WTC11 (cell line): ENCODE measurements at regions not wholly inside any gene's neighbourhood (a gene's known extent, or its start where the extent isn't known, plus 50 kb on each side); places are given as distances from the start of the nearest gene placed in this dataset.

Experiments
- ATAC-seq: fragments of 200-7000 bp; cut with Tn5 transposase; 2 replicates; pipeline ENCODE4 v1.10.0; 2021; ENCODE audit warnings: mild to moderate bottlenecking, moderate library complexity
- CTCF ChIA-PET: fragments of 300-600 bp; sonication (Branson Sonifier 250); formaldehyde crosslinking; loops from one replicate; lab custom pipeline; 2021; ENCODE audit warnings: antibody characterized with exemption; lab: Charles Lee
- POLR2A ChIA-PET: fragments of 350-600 bp; sonication (Branson Sonifier 250); formaldehyde crosslinking; loops from one replicate; lab custom pipeline; 2021; ENCODE audit warnings: antibody characterized with exemption; lab: Charles Lee
- DNase-seq: peaks from one replicate; pipeline ENCODE4 v3.0.0; 2021; ENCODE audit warnings: low spot score
- H3K27ac Mint-ChIP-seq: 2 replicates; pipeline ENCODE4 v1.8.0; 2021; ENCODE audit warnings: mixed read lengths
- H3K27me3 Mint-ChIP-seq: 2 replicates; pipeline ENCODE4 v1.8.0; 2021; ENCODE audit warnings: low read depth, mild to moderate bottlenecking, moderate library complexity, mixed read lengths
- H3K36me3 Mint-ChIP-seq: 2 replicates; pipeline ENCODE4 v1.8.0; 2021; ENCODE audit warnings: mixed read lengths
- H3K4me1 Mint-ChIP-seq: 2 replicates; pipeline ENCODE4 v1.8.0; 2022; ENCODE audit warnings: mixed read lengths
- H3K4me3 Mint-ChIP-seq: 2 replicates; pipeline ENCODE4 v1.8.0; 2021; ENCODE audit warnings: mild to moderate bottlenecking, moderate library complexity, mixed read lengths
- H3K9me3 Mint-ChIP-seq: 2 replicates; pipeline ENCODE4 v1.8.0; 2021; ENCODE audit warnings: mixed read lengths
- CDX4 ChIP-seq: fragments of 250-450 bp; sonication (Bioruptor Pico); IDR thresholded peaks from 2 replicates; pipeline ENCODE4 v1.9.0; 2021; ENCODE audit warnings: moderate library complexity, mild to moderate bottlenecking, inconsistent platforms, borderline replicate concordance
- CREM ChIP-seq: sonication (generic); formaldehyde crosslinking; IDR thresholded peaks from 2 replicates; pipeline ENCODE4 v1.8.1; 2022; ENCODE audit warnings: mild to moderate bottlenecking, missing genetic modification reagents, moderate library complexity
- E2F5 ChIP-seq: sonication (generic); formaldehyde crosslinking; IDR thresholded peaks from 2 replicates; pipeline ENCODE4 v1.8.1; 2022; ENCODE audit warnings: mild to moderate bottlenecking, moderate library complexity, missing genetic modification reagents
- ELF4 ChIP-seq: sonication (generic); formaldehyde crosslinking; IDR thresholded peaks from 2 replicates; pipeline ENCODE4 v1.8.1; 2022; ENCODE audit warnings: low read depth, mild to moderate bottlenecking, moderate library complexity, missing genetic modification reagents
- ERG ChIP-seq: fragments of 250-450 bp; sonication (Bioruptor Pico); IDR thresholded peaks from 2 replicates; pipeline ENCODE4 v1.8.0; 2021; ENCODE audit warnings: mild to moderate bottlenecking
- ETV6 ChIP-seq: sonication (generic); formaldehyde crosslinking; IDR thresholded peaks from 2 replicates; pipeline ENCODE4 v1.8.1; 2022; ENCODE audit warnings: mild to moderate bottlenecking, missing genetic modification reagents
- FOXK1 ChIP-seq: sonication (generic); formaldehyde crosslinking; IDR thresholded peaks from 2 replicates; pipeline ENCODE4 v1.8.0; 2022; ENCODE audit warnings: mild to moderate bottlenecking, moderate library complexity, missing genetic modification reagents
- GABPB1 ChIP-seq: sonication (generic); formaldehyde crosslinking; IDR thresholded peaks from 2 replicates; pipeline ENCODE4 v1.8.1; 2023; ENCODE audit warnings: mild to moderate bottlenecking, missing genetic modification reagents
- IRF1 ChIP-seq: sonication (generic); formaldehyde crosslinking; IDR thresholded peaks from 2 replicates; pipeline ENCODE4 v1.8.0; 2023; ENCODE audit warnings: missing genetic modification reagents
- JAZF1 ChIP-seq: fragments of 250-450 bp; sonication (Bioruptor Pico); IDR thresholded peaks from 2 replicates; pipeline ENCODE4 v1.9.0; 2021; ENCODE audit warnings: moderate library complexity, mild to moderate bottlenecking, inconsistent platforms
- JUN ChIP-seq: sonication (generic); formaldehyde crosslinking; IDR thresholded peaks from 2 replicates; pipeline ENCODE4 v1.8.0; 2023; ENCODE audit warnings: mild to moderate bottlenecking, missing genetic modification reagents
- MAX ChIP-seq: sonication (generic); formaldehyde crosslinking; IDR thresholded peaks from 2 replicates; pipeline ENCODE4 v1.8.0; 2022; ENCODE audit warnings: mild to moderate bottlenecking, missing genetic modification reagents
- NFYB ChIP-seq: sonication (generic); formaldehyde crosslinking; conservative IDR thresholded peaks from 2 replicates; pipeline ENCODE4 v1.8.0; 2022; ENCODE audit warnings: low read depth, missing genetic modification reagents
- NR3C1 ChIP-seq: sonication (generic); formaldehyde crosslinking; conservative IDR thresholded peaks from 2 replicates; pipeline ENCODE4 v1.8.1; 2023; ENCODE audit warnings: low read depth, mild to moderate bottlenecking, missing genetic modification reagents
- PRDM15 ChIP-seq: sonication (generic); formaldehyde crosslinking; IDR thresholded peaks from 2 replicates; pipeline ENCODE4 v1.8.0; 2022; ENCODE audit warnings: missing genetic modification reagents
- RELA ChIP-seq: sonication (generic); formaldehyde crosslinking; IDR thresholded peaks from 2 replicates; pipeline ENCODE4 v1.8.1; 2022; ENCODE audit warnings: missing genetic modification reagents, mild to moderate bottlenecking, borderline replicate concordance
- RORB ChIP-seq: fragments of 250-450 bp; sonication (Bioruptor Pico); IDR thresholded peaks from 2 replicates; pipeline ENCODE4 v1.9.0; 2021; ENCODE audit warnings: mild to moderate bottlenecking
- ZBTB43 ChIP-seq: sonication (generic); formaldehyde crosslinking; IDR thresholded peaks from 2 replicates; pipeline ENCODE4 v1.8.1; 2023; ENCODE audit warnings: mild to moderate bottlenecking, missing genetic modification reagents
- ZNF232 ChIP-seq: sonication (generic); formaldehyde crosslinking; IDR thresholded peaks from 2 replicates; pipeline ENCODE4 v1.8.0; 2022; ENCODE audit warnings: mild to moderate bottlenecking, missing genetic modification reagents
- ZNF396 ChIP-seq: fragments of 250-450 bp; sonication (Bioruptor Pico); IDR thresholded peaks from 2 replicates; pipeline ENCODE4 v1.8.0; 2021; ENCODE audit warnings: mild to moderate bottlenecking, moderate library complexity, borderline replicate concordance
- ZNF423 ChIP-seq: fragments of 250-450 bp; sonication (Bioruptor Pico); IDR thresholded peaks from 2 replicates; pipeline ENCODE4 v2.1.2; 2022; ENCODE audit warnings: mild to moderate bottlenecking, moderate library complexity
- ZNF532 ChIP-seq: fragments of 250-450 bp; sonication (Bioruptor Pico); IDR thresholded peaks from 2 replicates; pipeline ENCODE4 v1.9.0; 2021; ENCODE audit warnings: mild to moderate bottlenecking, borderline replicate concordance

- TF ChIP-seq JAZF1 (CRISPR knock-in tag) (no peak), NFYB (CRISPR knock-in tag) (no peak), ERG (CRISPR knock-in tag) (no peak), NR3C1 (CRISPR knock-in tag) (no peak), E2F5 (CRISPR knock-in tag) (no peak), MAX (CRISPR knock-in tag) (no peak), RELA (CRISPR knock-in tag) (no peak), ETV6 (no peak), FOXK1 (CRISPR knock-in tag) (no peak), IRF1 (CRISPR knock-in tag) (no peak)
- TF ChIP-seq, all 79 proteins: peak for 0
Observed at GRCh38 chr10:35950701-35951100, 308.6 kb upstream of the FZD8 start (continued).

- CTCF ChIA-PET = interaction anchor here (0.7 kb wide), 1 partner anchor 16 kb away, joined by 3 read pairs; no protein-coding TSS in a partner anchor
- DNase-seq (no peak), ATAC-seq (no peak)
- Mint-ChIP-seq H3K27ac (peak overlapping the region; percentile 53; the same call in 1 of the 2 replicates), H3K36me3 (no peaks in the 10 kb centered on the region), H3K4me1 (peaks cover 35% of the 10 kb centered on the region), H3K9me3 (no peaks in the 10 kb centered on the region), H3K4me3 (no peak overlapping the region), H3K27me3 (peaks cover 14% of the 10 kb centered on the region)
- POLR2A ChIA-PET = no interaction called here
- TF ChIP-seq JUN (CRISPR knock-in tag) (no peak), CDX4 (CRISPR knock-in tag) (no peak), FOXK1 (CRISPR knock-in tag) (no peak), ZNF232 (CRISPR knock-in tag) (no peak), GABPB1 (no peak), ZNF423 (CRISPR knock-in tag) (no peak), RELA (CRISPR knock-in tag) (no peak), PRDM15 (CRISPR knock-in tag) (no peak), ELF4 (CRISPR knock-in tag) (no peak), ZBTB43 (CRISPR knock-in tag) (no peak), CREM (CRISPR knock-in tag) (no peak), ZNF532 (CRISPR knock-in tag) (no peak), ZNF396 (CRISPR knock-in tag) (no peak), RORB (CRISPR knock-in tag) (no peak), E2F5 (CRISPR knock-in tag) (no peak)
Observed at GRCh38 chr10:35950226-35950625, 308.1 kb upstream of the FZD8 start.
